Posterior vena cava (tissue), 2 donors: ENCODE measurements at regions not wholly inside any gene's neighbourhood (a gene's known extent, or its start where the extent isn't known, plus 50 kb on each side); places are given as distances from the start of the nearest gene placed in this dataset.

Experiments used
- DNase-seq: peaks from one replicate; pipeline ENCODE4 v3.0.0-alpha.2; 2020; ENCODE audit warnings: low spot score
- intact Hi-C, 2 donors: fragments of 100-400 bp; cut with DNase I; formaldehyde crosslinking; loops; one replicate each; pipeline versions ENCODE4 v1.14.1 to v1.14.2; 2022 to 2023
- donor health status: DM: yes; HTN: yes; CAD: no.
- donor health status: DM: yes; HTN: yes; CAD: no.

GRCh38 chr2:13109516-13109915 is 392.8 kb downstream of the TRIB2 start:
- peak; percentile 51 for DNase-seq
- intact Hi-C loops, result no loop called here

GRCh38 chr2:13110825-13111224 is 394.1 kb downstream of the TRIB2 start:
- intact Hi-C loops, result no loop called here
- no peak for DNase-seq

DNA sequence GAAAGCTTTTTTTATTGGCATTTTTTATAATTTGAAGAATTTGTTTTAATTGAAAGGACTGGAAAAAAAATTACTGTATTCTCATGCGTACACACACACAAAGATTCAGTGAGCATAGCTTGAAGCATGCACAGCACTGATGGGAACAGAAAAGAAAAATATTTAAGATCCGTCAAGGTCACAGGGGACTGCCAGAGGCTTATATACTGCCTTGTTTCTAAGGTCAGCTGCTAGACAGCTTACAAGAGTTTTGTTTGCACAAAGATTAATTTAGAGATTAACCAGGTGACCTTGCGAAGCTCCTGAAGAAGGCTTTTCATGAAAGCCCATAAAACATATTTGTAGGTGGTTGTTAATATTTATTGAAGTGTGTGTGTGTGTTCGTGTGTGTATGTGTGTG is 396.3 kb downstream of the TRIB2 start:
- no peak for DNase-seq
- intact Hi-C loops, result no loop called here

- intact Hi-C loops, result no loop called here
- DNase-seq, result no peak
Observed at GRCh38 chr2:13114391-13114790, 397.7 kb downstream of the TRIB2 start.

DNA sequence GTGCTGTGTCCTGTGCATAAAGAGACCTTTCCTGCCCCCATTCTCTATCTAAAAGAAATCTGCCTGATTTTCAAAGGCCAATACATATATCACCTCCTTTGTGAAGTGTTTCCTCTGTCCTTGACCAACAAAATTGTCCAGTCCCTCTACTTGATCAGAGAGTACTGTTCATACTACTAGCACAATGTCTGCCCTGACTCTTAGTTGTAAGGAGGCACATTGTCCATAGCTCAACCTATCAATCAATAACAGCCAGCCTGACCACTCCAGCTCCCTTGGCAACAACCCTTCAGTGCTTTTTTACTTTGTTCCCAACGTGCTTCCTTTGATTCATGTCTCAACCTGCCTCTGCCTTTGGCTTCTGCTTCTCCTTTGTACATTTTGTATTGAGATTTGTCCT is 398.9 kb downstream of the TRIB2 start:
- DNase-seq, result peak; percentile 26
- intact Hi-C loops, result no loop called here

DNA sequence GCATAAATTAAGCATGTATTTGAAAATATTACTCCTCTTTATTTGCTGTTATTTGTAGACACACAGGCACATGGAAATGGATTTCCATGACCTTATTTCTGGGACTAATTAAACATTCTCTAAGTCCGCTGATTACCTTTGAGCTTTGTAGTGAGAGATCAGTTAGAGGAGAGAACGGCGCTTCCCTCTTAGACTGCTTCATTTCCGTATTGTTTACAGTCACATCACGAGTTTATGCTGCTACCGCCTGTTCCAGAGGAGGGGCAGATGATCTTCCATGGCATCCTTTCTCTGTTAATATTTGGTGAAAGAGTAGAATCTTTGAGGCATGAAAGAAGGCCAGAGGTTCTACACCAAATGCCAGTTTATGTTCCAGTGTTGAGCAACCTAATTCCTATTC is 404.4 kb downstream of the TRIB2 start:
- no peak for DNase-seq
- intact Hi-C loops, result no loop called here

DNA sequence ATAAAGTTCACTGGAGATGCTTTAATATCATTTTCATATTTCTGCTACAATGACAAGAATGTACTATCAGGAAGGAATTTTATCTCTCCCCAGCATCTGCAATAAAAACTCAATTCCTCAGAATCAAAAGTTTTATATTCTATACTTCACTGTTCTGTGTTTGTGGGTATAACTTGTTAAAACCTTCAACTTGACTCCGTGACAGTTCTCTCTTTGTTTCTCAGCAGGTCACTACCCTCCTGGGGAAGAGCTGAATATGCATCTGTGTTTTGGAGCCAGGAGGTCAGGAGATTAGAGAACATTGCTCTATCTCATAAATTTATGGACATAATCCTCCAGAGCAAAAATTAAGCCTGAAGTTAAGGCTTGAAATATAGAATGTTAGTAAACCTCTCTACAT is 411.4 kb downstream of the TRIB2 start:
- intact Hi-C loops, result no loop called here
- no peak for DNase-seq

- intact Hi-C loops, result no loop called here
- no peak for DNase-seq
Observed at GRCh38 chr2:13135369-13135768, 418.6 kb downstream of the TRIB2 start.

- intact Hi-C loops, result no loop called here
- DNase-seq, result no peak
Observed at GRCh38 chr2:13135856-13136255, 419.1 kb downstream of the TRIB2 start.

DNA sequence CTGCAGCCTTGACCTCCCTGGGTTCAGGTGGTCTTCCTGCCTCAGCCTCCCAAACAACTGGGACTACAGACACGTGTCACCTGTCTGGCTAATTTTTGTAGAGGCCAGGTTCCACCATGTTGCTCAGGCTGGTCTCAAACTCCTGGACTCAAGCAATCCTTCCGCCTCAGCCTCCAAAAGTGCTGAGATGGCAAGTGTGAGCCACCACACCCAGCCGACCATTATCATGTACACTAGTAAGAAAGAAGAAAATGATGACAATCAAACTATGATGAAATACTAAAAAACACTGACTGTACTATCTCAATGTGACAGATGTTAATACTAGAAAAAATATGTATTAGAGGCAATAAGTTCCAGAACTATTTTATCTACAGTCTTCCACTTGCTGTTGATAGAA is 420.9 kb downstream of the TRIB2 start:
- intact Hi-C loops, result no loop called here
- DNase-seq, result no peak

DNA sequence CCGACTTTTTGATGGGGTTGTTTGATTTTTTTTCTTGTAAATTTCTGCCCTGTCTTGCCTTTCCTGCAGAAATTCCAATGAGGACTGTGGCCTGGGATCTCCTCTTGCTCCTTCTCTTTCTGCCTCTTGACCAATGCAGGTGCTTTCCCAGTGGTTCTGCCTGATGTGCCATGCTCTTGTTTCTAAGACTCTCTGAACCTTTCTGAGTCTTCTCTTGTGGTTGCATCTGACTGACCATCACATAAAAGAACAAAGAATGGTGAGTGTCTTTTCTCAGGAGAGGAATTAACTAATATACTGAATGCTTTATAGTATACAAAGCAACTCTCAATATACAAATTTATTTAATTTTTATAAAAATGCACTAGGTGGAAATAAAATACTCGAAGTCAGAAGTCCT is 424.6 kb downstream of the TRIB2 start:
- no peak for DNase-seq
- intact Hi-C loops, result no loop called here

DNA sequence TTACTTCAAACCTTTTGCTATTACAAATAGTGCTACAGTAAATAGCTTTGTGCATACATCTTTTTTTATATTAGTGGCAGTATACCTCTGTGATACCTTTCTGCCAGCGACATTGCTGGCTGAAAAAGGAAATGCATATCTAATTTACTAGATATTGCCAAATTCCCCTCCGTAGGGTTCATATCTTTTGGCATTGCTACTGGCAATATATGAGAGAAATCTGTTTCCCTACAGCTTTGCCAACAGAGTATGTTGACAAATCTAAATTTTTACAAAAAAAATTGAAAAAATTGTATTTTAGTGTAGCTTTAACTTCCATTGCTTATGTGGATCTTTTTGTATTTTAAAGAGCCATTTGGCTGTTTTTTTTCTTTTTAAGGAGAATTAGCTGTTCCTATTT is 426.7 kb downstream of the TRIB2 start:
- no peak for DNase-seq
- intact Hi-C loops, result no loop called here

DNA sequence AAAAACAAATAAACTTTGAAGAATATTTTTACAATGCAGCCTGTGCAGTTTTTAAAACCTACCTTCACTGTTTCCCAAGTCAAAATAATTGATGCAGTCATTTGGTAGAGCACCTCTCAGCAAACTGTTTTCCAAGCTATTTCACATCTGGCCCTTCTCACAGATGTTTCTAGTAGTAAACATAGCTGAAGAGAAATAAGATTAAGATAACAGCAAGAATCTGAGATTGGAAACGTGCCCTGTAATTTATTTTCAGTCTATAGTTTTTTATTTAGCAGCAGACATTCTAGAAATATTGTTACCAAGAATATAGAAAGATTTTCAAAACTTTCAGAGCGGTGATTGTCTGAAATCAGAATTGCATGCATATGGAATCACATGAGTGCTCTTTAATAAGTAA is 440.2 kb downstream of the TRIB2 start:
- intact Hi-C loops, result no loop called here
- DNase-seq, result no peak

DNA sequence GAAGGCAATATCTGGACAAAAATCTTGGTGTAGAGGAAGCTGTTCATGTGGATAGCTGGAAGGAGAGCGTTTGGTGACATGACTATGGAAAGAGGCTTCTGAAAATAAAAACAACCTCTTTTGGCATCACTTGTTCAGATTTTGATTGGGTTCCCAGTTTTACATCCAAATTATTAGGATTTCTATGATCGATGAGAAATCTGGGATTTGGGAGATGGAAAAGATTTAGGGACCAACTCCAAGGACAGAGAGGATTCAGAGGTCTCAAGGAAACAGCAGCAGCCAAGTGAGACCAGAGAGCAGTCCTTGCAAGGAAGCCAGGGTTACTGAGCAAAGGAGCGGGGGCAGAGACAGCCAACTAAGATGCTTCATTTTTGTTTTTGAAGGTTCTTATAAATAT is 441.7 kb downstream of the TRIB2 start:
- intact Hi-C loops, result no loop called here
- no peak for DNase-seq

- intact Hi-C loops, result no loop called here
- no peak for DNase-seq
Observed at GRCh38 chr2:13180729-13181128, 464.0 kb downstream of the TRIB2 start.

DNA sequence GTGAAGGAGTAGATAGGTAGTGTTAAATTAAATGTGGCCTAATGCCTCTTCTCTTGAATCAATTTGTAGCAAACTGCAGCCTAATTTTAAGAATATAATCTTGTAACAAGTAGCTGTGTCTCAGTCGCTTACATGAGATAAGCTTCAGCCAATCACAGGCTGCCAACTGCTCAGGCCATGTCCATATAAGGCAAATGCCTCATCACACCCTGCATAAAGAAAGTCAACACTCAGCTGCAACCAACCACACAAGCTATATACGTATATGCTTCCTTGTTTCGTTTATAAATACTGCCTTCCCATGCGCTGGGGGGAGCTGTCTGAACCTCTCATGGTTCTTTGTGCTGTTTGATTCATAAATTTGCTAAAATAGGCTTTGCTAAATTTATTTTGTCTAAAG is 476.3 kb downstream of the TRIB2 start:
- DNase-seq, result no peak
- intact Hi-C loops, result no loop called here

DNA sequence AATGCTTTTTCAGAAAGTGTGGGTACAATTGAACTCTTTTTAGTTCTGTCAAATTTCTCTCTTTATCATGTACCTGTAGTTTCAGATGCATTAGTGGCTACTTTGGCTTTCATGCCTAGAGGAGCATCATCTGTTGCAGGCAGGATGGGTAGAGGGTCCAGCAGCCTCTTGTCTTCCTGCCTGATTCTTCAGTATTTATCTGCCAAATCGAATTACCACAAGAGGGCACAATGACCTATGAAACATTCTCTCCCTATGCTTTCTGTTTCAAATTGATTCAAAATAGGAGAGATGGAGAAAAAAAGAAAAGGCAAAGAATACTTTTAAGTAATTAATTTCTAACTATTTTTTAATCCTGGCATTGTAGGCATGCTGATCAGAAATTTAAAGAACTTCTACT is 477.2 kb downstream of the TRIB2 start:
- no peak for DNase-seq
- intact Hi-C loops, result no loop called here

- intact Hi-C loops, result no loop called here
- DNase-seq, result no peak
Observed at GRCh38 chr2:13195270-13195669, 478.5 kb downstream of the TRIB2 start.

DNA sequence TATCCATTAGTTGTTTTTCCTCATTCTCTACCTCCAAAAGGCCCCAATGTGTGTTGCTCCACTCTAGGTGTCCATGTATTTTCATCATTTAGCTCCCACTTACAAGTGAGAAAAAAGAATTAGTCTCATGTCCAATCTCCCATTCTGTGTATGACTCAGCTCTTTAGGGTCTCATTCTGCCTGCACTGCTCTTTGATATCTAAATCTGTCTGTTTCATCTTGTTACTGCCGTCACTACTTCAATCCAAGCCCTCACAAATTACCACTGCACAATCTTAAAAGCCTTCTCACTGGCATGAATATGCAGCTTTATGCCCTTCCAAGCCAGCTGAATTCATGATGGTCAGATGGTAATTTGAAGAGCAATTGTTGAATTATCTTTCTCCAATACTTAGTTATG is 480.5 kb downstream of the TRIB2 start:
- DNase-seq, result no peak
- intact Hi-C loops, result no loop called here

DNA sequence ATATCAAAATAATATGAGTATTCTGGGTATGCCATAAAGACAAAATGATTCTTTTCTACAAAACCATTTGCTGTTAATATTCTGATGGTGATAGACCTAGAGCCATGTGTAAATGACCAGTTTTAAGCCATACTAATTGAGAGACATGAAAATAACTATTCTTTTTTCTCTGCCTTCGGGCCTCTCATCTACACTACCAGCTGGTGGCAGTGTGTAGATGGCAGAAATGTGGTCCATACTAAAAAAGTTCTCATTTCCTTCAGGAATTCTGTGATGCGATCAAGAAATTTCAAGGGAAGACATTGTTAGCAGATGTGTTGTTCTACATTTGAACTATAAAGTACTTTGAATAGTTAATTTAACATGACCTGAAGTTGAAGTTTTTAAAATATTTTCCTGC is 485.2 kb downstream of the TRIB2 start:
- intact Hi-C loops, result no loop called here
- DNase-seq, result no peak

GRCh38 chr2:13212115-13212514 is 495.4 kb downstream of the TRIB2 start:
- intact Hi-C loops, result no loop called here
- DNase-seq, result no peak

DNA sequence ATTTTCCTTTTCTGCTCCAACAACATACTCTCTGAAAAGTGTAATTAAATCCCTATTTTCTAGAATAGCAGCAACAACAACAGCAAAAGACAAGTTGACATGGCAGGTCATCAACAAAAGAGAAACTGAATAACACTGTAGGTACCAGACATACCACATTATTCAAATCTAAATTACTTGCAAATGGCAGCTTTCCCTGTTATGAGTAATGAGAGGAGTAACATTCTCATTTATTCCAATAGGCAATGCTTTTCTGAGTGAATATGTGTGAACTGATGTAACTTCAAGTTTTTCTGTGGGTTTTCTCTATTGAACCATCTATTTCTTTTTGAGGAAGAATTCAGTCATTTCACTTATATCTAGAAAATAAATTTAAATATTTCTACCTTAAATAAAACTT is 501.5 kb downstream of the TRIB2 start:
- no peak for DNase-seq
- intact Hi-C loops, result no loop called here

DNA sequence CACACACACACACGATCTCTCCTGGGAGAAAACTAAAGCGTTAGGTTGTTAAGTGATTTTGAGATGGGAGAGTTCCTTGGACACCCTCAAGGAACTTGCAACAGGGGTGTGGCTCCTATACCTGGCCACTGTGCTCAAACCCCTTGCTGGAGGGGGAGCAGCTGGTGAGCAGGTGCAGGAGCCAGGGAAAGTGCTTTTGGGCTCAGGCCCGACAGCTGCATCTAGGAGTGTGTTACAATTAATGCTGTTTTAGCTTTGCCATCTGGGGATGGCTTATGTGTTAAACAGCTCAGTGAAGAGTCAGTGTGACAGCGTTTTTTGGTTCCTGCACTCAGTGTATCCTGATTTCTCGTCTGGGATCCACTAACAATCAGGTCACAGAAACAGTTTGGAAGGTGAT is 510.8 kb downstream of the TRIB2 start:
- DNase-seq, result no peak
- intact Hi-C loops, result no loop called here
